ENCODE measurements at regions not wholly inside any gene's neighbourhood (a gene's known extent, or its start where the extent isn't known, plus 50 kb on each side); places are given as distances from the start of the nearest gene placed in this dataset.
"Not testable (repeated sequence)": the region's sequence is repeated elsewhere in the genome, so short reads cannot be mapped to it uniquely, and the experiment has no call there.

DNA sequence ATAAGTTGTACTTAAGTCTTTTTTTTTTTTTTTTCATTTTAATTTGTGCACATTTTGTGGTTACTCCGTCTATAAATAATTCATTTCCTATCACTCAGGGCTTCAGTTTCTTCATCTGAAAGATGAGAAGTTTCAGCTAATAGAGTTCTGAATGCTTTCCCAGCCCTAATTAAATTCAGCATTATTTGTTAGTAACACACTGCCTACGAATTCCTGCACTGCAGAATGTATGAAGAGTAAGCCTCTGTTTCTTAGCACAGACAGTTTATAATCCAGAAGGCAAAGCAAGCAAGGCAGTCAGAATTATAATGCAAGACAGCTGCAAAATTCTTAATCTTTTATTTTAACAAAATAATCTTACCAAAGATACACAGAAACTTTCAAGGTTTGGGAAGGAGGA is 138.0 kb upstream of the GHR start:
- no peak overlapping the region for H3K4me3 Mint-ChIP-seq
- H3K27ac Mint-ChIP-seq: no peak overlapping the region
- DNase-seq (no peak), ATAC-seq (no peak)
- CTCF ChIA-PET: no interaction called here
- H3K27me3 Mint-ChIP-seq: no peaks in the 10 kb centered on the region
- H3K4me1 Mint-ChIP-seq: no peaks in the 10 kb centered on the region
- H3K9me3 Mint-ChIP-seq (ENCODE audit: low read depth): no peaks in the 10 kb centered on the region
- H3K36me3 Mint-ChIP-seq: no peaks in the 10 kb centered on the region

DNA sequence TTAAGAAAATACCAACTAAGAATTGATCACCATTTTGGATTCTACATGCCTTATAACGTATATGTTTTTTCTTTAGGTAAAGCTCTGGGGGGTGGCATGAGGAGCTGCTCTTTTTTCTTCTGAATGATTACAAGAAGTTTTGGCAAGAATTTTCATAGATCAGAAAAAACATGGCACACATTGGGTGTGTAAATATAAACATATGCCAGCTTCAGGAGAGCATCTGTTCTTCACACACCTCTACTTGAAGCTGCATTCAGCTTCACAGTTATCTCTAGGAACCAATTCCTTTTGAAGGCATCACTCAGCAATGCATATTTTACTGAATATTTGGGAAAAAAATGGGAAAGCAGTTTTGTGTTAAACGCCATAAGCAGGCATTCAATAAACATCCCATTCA is 122.7 kb upstream of the GHR start:
- Mint-ChIP-seq H3K4me1 (no peaks in the 10 kb centered on the region), H3K27ac (no peak overlapping the region), H3K36me3 (no peaks in the 10 kb centered on the region), H3K9me3 (ENCODE audit: low read depth) (peaks cover 9% of the 10 kb centered on the region), H3K4me3 (no peak overlapping the region), H3K27me3 (no peaks in the 10 kb centered on the region)
- ATAC-seq (no peak), DNase-seq (no peak)
- CTCF ChIA-PET: no interaction called here

DNA sequence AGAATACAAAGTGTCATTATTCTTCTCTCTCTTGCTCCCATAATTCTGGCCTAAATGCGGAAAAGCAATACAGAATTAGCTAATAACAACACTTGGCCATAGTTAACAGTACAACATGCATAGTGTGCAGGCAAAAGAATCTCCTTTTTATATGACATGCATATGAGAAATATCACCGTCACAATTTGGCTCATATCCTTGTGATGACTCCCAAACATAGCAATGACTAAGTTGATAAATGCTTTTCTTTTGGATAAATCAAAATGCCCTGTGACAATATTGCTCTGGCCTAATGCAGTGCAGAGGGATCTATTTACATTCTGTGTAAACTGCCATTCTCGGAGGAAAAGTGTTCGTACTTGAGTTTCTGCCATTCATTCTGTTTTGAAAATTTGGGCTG is 121.9 kb upstream of the GHR start:
- peaks cover 6% of the 10 kb centered on the region for H3K9me3 Mint-ChIP-seq (ENCODE audit: low read depth)
- ATAC-seq (no peak), DNase-seq (no peak)
- H3K27ac Mint-ChIP-seq: no peak overlapping the region
- H3K4me1 Mint-ChIP-seq: no peaks in the 10 kb centered on the region
- H3K36me3 Mint-ChIP-seq: no peaks in the 10 kb centered on the region
- no peaks in the 10 kb centered on the region for H3K27me3 Mint-ChIP-seq
- CTCF ChIA-PET: no interaction called here
- H3K4me3 Mint-ChIP-seq: no peak overlapping the region

DNA sequence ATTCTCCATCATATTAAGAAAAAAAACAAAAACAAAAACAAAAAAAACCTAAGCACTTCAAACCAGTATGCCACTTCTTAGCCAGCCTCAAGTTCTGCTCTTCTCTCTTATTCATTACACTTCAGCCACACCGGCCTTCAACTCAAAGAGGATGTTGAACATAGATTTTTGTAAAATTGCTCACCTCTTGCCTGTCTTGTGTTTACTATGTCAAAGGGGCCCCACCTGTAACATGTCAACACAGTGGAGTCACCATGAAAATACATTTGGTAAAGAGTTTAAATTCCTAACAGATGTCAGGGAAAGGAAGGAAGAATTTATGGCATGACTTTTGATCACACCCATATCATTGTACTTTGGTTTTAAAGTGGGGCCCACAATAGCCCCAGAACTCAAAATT is 121.1 kb upstream of the GHR start:
- Mint-ChIP-seq H3K27ac (no peak overlapping the region), H3K27me3 (no peaks in the 10 kb centered on the region), H3K4me3 (no peak overlapping the region), H3K36me3 (no peaks in the 10 kb centered on the region), H3K9me3 (ENCODE audit: low read depth) (no peaks in the 10 kb centered on the region), H3K4me1 (no peaks in the 10 kb centered on the region)
- DNase-seq (no peak), ATAC-seq (no peak)
- CTCF ChIA-PET: no interaction called here

DNA sequence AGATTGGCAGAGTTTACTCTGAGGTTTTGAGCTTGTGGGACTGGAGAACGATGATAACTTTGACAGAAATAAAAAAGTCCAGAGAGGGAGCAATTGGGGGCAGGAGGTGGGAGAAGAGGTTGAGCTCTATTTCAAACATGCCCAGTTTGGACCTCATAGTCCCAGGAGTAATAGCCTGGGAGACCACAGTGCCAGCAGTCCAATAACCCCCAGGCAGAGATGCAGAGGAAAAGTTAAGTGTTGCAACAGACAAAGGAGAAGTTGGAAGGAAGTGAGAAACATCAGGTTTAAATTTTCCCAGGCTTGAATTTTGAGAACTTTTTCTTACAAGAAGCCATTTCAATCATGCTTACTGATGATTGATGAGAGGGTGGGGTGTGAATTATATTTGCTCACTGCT is 117.0 kb upstream of the GHR start:
- Mint-ChIP-seq H3K27ac (no peak overlapping the region), H3K4me3 (no peak overlapping the region), H3K36me3 (no peaks in the 10 kb centered on the region), H3K27me3 (no peaks in the 10 kb centered on the region), H3K4me1 (no peaks in the 10 kb centered on the region), H3K9me3 (ENCODE audit: low read depth) (no peaks in the 10 kb centered on the region)
- DNase-seq (no peak), ATAC-seq (no peak)
- CTCF ChIA-PET: no interaction called here

DNA sequence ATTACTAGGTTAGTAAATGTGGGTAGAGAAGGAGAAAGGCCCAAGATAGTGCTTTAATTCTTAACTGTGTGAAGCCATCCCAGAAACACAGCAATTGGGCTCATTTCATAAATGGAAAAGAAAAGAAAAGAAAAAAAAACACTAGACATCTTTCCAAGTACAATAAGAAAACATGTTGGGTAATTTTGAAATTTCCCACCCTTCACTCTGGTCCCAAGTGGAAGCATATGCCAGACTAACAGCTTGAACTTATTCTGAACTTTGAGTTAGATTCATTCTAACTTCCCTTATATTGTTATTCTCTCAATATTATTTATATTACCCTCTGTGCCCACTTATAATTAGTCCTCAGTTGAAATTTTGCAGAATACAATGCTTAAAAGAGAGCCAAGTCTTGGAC is 113.4 kb upstream of the GHR start:
- ATAC-seq: no peak
- CTCF ChIA-PET: no interaction called here
- H3K27me3 Mint-ChIP-seq: no peaks in the 10 kb centered on the region
- H3K9me3 Mint-ChIP-seq (ENCODE audit: low read depth): no peaks in the 10 kb centered on the region
- no peaks in the 10 kb centered on the region for H3K36me3 Mint-ChIP-seq
- no peak for DNase-seq
- no peaks in the 10 kb centered on the region for H3K4me1 Mint-ChIP-seq
- H3K4me3 Mint-ChIP-seq: no peak overlapping the region
- H3K27ac Mint-ChIP-seq: no peak overlapping the region

DNA sequence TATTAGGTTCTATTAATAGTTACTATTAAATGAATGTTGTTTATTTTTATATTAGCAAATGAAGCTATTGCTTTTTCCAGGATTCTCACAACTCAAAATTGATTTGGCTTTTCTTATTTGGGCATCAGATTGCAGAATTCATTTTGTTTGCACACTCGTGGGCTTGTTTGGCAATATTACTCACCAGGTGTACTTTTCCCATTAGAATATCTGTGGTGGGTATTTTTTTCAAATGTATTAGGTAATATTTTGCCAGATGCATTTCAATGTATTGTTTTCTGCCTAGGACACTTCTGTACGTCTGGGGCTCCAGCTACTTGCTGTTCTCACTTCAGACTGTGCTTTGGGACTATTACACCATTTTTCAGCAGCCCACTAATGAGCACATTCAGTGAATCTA is 108.0 kb upstream of the GHR start:
- Mint-ChIP-seq H3K27ac (no peak overlapping the region), H3K36me3 (no peaks in the 10 kb centered on the region), H3K9me3 (ENCODE audit: low read depth) (peaks cover 9% of the 10 kb centered on the region), H3K27me3 (no peaks in the 10 kb centered on the region), H3K4me3 (no peak overlapping the region), H3K4me1 (no peaks in the 10 kb centered on the region)
- no peak for ATAC-seq
- no peak for DNase-seq
- CTCF ChIA-PET: no interaction called here

DNA sequence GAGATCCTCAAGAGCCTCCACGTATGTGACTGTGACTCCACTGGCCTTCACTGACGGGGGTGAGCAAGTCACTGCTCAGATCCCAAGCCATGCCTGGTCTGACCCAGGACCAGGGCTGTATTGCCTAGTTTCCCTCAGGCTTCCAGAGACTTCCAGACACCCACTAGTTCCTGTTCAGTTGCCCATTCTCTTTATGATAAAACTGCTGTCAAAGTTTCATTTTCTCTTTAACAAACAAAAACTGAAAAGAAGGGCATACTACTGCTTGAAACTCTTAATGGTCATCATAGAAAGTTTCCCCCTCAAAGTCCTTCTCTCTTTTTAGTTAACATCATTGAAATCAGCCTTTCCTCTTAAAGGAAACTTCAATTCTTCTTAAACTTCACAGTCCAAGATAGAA is 105.7 kb upstream of the GHR start:
- DNase-seq: no peak
- H3K4me1 Mint-ChIP-seq: no peaks in the 10 kb centered on the region

DNA sequence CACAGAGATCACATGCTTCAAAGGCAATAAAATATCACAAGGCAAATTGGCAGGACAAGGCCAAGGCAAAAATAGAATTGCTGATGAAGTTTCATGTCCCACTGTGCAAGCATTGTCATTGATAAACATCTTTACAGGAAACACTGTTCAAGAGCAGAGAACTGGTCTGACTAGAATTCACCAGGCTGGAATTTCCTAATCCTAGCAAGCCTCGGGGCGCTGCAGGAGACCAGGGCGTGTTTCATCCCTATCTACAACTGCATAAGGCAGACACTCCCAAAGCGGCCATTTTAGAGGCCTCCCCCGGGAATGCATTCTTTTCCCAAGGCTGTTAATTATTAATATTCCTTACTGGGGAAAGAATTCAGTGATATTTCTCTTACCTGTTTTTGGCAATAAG is 103.7 kb upstream of the GHR start:
- ATAC-seq, H3K4me1 Mint-ChIP-seq, H3K27ac Mint-ChIP-seq: not testable (repeated sequence)

More for the DNA sequence above, 105.7 kb upstream of the GHR start:
- peaks cover 9% of the 10 kb centered on the region for H3K9me3 Mint-ChIP-seq (ENCODE audit: low read depth)
- ATAC-seq: no peak
- CTCF ChIA-PET: no interaction called here
- no peaks in the 10 kb centered on the region for H3K27me3 Mint-ChIP-seq
- no peaks in the 10 kb centered on the region for H3K36me3 Mint-ChIP-seq
- H3K27ac Mint-ChIP-seq: no peak overlapping the region
- no peak overlapping the region for H3K4me3 Mint-ChIP-seq

DNA sequence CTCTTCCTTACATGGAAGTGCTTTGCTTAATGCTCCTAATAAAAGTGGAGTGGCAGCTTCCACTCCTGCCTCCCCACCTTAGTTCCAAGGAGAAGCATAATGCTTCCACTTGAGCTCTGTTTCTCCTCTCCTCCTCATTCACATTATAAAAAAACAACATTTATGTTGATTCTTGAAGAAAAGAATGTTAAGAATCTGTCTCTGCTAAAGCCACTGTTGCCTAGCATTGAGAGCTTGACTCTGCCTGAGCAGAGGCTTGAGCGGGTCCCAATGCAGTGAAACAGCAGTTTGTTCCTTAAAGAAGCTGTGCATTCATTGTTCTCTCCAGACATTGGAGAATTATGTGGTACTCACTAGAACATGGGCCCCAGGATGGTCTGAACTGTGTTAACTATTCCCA is 101.5 kb upstream of the GHR start:
- no peak for ATAC-seq

More for the DNA sequence above, 103.7 kb upstream of the GHR start:
- H3K9me3 Mint-ChIP-seq (ENCODE audit: low read depth); H3K27me3 Mint-ChIP-seq; H3K4me3 Mint-ChIP-seq; DNase-seq; H3K36me3 Mint-ChIP-seq; CTCF ChIA-PET: not testable (repeated sequence)

DNA sequence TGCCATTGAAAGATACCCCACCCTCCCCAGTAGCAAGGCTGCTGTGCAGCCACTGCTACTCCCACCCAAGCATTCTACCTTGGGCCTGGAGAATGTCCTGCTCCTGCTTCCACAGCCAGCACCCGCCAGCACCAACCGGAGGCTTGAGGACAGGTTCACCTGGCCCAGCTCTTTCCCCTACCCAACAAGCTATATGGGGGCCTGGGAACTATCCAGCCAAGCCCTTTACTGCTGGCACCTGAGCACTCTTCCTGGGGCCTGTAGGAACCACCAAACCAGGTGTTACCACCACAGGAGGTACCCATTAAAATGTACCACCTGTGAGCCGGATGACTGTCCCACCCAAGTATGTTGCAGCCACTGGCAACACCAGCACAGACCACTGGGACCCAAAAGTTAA is 86.1 kb upstream of the GHR start:
- H3K27ac Mint-ChIP-seq: no peak overlapping the region
- peaks cover 8% of the 10 kb centered on the region for H3K9me3 Mint-ChIP-seq (ENCODE audit: low read depth)
- no peak overlapping the region for H3K4me3 Mint-ChIP-seq
- no peaks in the 10 kb centered on the region for H3K4me1 Mint-ChIP-seq
- ATAC-seq (no peak), DNase-seq (no peak)
- H3K36me3 Mint-ChIP-seq: no peaks in the 10 kb centered on the region
- CTCF ChIA-PET: no interaction called here
- H3K27me3 Mint-ChIP-seq: no peaks in the 10 kb centered on the region

More for the DNA sequence above, 101.5 kb upstream of the GHR start:
- H3K9me3 Mint-ChIP-seq (ENCODE audit: low read depth): peaks cover 9% of the 10 kb centered on the region
- H3K27ac Mint-ChIP-seq: no peak overlapping the region
- no peak overlapping the region for H3K4me3 Mint-ChIP-seq
- CTCF ChIA-PET: no interaction called here
- no peak for DNase-seq
- no peaks in the 10 kb centered on the region for H3K4me1 Mint-ChIP-seq
- no peaks in the 10 kb centered on the region for H3K27me3 Mint-ChIP-seq
- H3K36me3 Mint-ChIP-seq: no peaks in the 10 kb centered on the region

DNA sequence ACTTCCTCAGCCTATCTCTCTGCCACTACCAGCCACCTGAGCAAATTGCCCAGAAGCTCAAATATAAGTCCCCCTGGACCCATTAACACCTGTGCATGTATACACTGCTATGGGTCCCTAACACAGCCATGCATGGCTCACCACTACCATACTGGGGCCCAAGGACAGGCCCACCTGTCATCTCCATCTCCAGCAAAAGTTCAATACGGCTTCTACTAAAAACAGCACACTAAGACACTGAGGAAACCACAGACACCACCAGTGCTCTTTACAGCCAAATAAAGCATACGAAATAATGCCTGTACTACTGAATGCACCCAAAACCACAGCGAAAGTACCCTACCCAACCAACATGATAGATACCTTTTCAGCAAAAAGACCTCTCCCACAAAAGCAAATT is 85.6 kb upstream of the GHR start:
- CTCF ChIA-PET: no interaction called here
- H3K4me1 Mint-ChIP-seq: no peaks in the 10 kb centered on the region
- H3K4me3 Mint-ChIP-seq: no peak overlapping the region
- no peak overlapping the region for H3K27ac Mint-ChIP-seq
- peaks cover 8% of the 10 kb centered on the region for H3K9me3 Mint-ChIP-seq (ENCODE audit: low read depth)
- ATAC-seq (no peak), DNase-seq (no peak)
- H3K27me3 Mint-ChIP-seq: no peaks in the 10 kb centered on the region
- no peaks in the 10 kb centered on the region for H3K36me3 Mint-ChIP-seq

DNA sequence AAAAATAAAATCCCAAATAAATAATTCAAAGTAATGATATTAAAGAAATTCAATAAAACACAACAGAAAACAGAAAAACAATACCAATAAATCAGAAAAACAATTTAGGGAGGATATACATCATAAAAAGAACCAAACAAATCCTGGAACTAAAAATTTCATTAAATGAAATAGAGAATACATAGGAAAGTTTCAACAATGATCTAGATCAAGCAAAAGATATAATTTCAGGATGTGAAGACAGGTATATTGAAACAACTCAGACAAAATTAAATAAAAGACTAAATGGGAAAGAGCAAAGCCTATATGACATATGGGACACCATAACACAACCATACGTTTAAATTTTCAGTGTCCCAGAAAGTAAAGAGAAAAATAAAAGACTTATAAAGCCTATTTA is 85.1 kb upstream of the GHR start:
- DNase-seq (no peak), ATAC-seq (no peak)
- no peak overlapping the region for H3K27ac Mint-ChIP-seq
- H3K4me3 Mint-ChIP-seq: no peak overlapping the region
- no peaks in the 10 kb centered on the region for H3K27me3 Mint-ChIP-seq
- peaks cover 8% of the 10 kb centered on the region for H3K9me3 Mint-ChIP-seq (ENCODE audit: low read depth)
- H3K36me3 Mint-ChIP-seq: no peaks in the 10 kb centered on the region
- H3K4me1 Mint-ChIP-seq: no peaks in the 10 kb centered on the region
- CTCF ChIA-PET: no interaction called here

DNA sequence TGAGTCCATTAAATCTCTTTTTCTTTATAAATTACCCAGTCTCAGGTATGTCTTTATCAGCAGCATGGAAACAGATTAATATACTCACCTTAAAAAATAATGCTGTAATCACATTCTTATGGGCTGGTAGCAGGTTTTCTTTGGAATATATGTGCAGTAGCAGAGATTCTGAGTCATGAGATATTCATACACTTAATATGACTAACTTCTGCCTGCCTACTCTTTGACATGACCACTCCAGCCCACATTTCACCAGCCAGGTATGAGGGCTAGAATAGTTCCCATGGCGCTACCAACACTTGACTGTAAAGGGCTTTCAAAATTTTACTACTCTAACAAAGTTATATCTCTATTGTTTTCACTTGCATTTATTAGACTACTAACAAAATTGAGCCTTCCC is 74.1 kb upstream of the GHR start:
- ATAC-seq (no peak), DNase-seq (no peak)
- H3K4me3 Mint-ChIP-seq: no peak overlapping the region
- H3K27ac Mint-ChIP-seq: no peak overlapping the region
- no peaks in the 10 kb centered on the region for H3K27me3 Mint-ChIP-seq
- H3K4me1 Mint-ChIP-seq: no peaks in the 10 kb centered on the region
- no peaks in the 10 kb centered on the region for H3K36me3 Mint-ChIP-seq
- H3K9me3 Mint-ChIP-seq (ENCODE audit: low read depth): peaks cover 2% of the 10 kb centered on the region
- CTCF ChIA-PET: no interaction called here

DNA sequence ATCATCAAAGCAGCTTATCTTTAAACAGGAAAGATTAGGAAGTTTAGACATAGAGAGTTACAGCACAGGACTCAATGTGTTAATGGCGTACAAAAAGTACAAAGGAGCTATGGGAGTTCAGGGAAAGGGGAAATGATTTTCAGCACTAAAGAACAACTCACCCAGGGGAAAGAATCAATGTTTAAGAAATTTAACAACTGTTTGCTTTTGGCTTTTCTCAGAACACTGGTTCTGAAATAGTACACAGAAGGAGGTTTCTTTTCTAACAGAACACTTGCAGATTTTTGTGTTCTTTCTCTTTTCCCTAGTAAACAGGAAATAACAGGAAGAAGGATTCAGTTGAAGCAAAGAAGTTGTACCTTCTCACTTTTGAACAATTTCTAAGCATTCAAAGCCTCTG is 71.3 kb upstream of the GHR start:
- CTCF ChIA-PET: no interaction called here
- DNase-seq (no peak), ATAC-seq (no peak)
- H3K36me3 Mint-ChIP-seq: no peaks in the 10 kb centered on the region
- no peak overlapping the region for H3K27ac Mint-ChIP-seq
- no peaks in the 10 kb centered on the region for H3K27me3 Mint-ChIP-seq
- no peak overlapping the region for H3K4me3 Mint-ChIP-seq
- H3K4me1 Mint-ChIP-seq: no peaks in the 10 kb centered on the region
- peaks cover 2% of the 10 kb centered on the region for H3K9me3 Mint-ChIP-seq (ENCODE audit: low read depth)
